Activated T-helper 9 cell treated with anti-CD3 and anti-CD28 coated beads, Interleukin-2, amount 50 U/mL, for 16 hours (primary cell): ENCODE measurements at regions not wholly inside any gene's neighbourhood (a gene's known extent, or its start where the extent isn't known, plus 50 kb on each side); places are given as distances from the start of the nearest gene placed in this dataset.
"Not testable (repeated sequence)": the region's sequence is repeated elsewhere in the genome, so short reads cannot be mapped to it uniquely, and the experiment has no call there.

ENCODE experiments used
- DNase-seq: peaks from one replicate; pipeline ENCODE4 v3.0.0-alpha.2; 2020; ENCODE audit warnings: low read depth

GRCh38 chr10:44278837-44279324 lies 106.0 kb downstream of the CXCL12 start:
- no peak for DNase-seq

GRCh38 chr10:44268435-44268948 lies 116.4 kb downstream of the CXCL12 start:
- not testable (repeated sequence) for DNase-seq

GRCh38 chr10:44267007-44267406 lies 117.9 kb downstream of the CXCL12 start:
- DNase-seq: no peak

GRCh38 chr10:44264244-44264643 lies 120.7 kb downstream of the CXCL12 start:
- no peak for DNase-seq

- no peak for DNase-seq
Observed at GRCh38 chr10:44263771-44264170, 121.1 kb downstream of the CXCL12 start.

GRCh38 chr10:44262551-44263251 lies 122.2 kb downstream of the CXCL12 start:
- DNase-seq: no peak

- no peak for DNase-seq
Observed at GRCh38 chr10:44261710-44262455, 123.0 kb downstream of the CXCL12 start.

GRCh38 chr10:44261296-44261695 lies 123.6 kb downstream of the CXCL12 start:
- no peak for DNase-seq

GRCh38 chr10:44260286-44260928 lies 124.5 kb downstream of the CXCL12 start:
- no peak for DNase-seq

- no peak for DNase-seq
Observed at GRCh38 chr10:44259090-44259874, 125.6 kb downstream of the CXCL12 start.

GRCh38 chr10:44258460-44259089 lies 126.3 kb downstream of the CXCL12 start:
- no peak for DNase-seq

GRCh38 chr10:44258019-44258418 lies 126.9 kb downstream of the CXCL12 start:
- no peak for DNase-seq

- DNase-seq: no peak
Observed at GRCh38 chr10:44253769-44254462, 131.0 kb downstream of the CXCL12 start.

- not testable (repeated sequence) for DNase-seq
Observed at GRCh38 chr10:44252631-44253030, 132.3 kb downstream of the CXCL12 start.

GRCh38 chr10:44249933-44250332 lies 135.0 kb downstream of the CXCL12 start:
- DNase-seq: not testable (repeated sequence)

GRCh38 chr10:44249490-44249889 lies 135.4 kb downstream of the CXCL12 start:
- DNase-seq: no peak

GRCh38 chr10:44246700-44247099 lies 138.2 kb downstream of the CXCL12 start:
- not testable (repeated sequence) for DNase-seq

- not testable (repeated sequence) for DNase-seq
Observed at GRCh38 chr10:44246287-44246686, 138.6 kb downstream of the CXCL12 start.

- no peak for DNase-seq
Observed at GRCh38 chr10:44245601-44245938, 139.3 kb downstream of the CXCL12 start.

GRCh38 chr10:44244745-44245600 lies 139.9 kb downstream of the CXCL12 start:
- DNase-seq: no peak
